Transverse colon (tissue), 4 donors: ENCODE measurements at regions not wholly inside any gene's neighbourhood (a gene's known extent, or its start where the extent isn't known, plus 50 kb on each side); places are given as distances from the start of the nearest gene placed in this dataset.

ENCODE experiments used
- DNase-seq: peaks from one replicate; pipeline ENCODE4 v3.0.0-alpha.2; 2019
- H3K27ac ChIP-seq, 4 donors: fragments of 200-600 bp; sonication (generic); 2 replicates each; pipeline ENCODE4 v1.5.1; 2016 to 2018; ENCODE audit warnings: inconsistent platforms in 4 of 4
- H3K27me3 ChIP-seq: fragments of 200-600 bp; sonication (generic); 2 replicates; pipeline ENCODE4 v1.5.1; 2017; ENCODE audit warnings: inconsistent platforms
- H3K36me3 ChIP-seq, 4 donors: fragments of 200-600 bp; sonication (generic); 2 replicates each; pipeline ENCODE4 v1.5.1; 2017 to 2019; ENCODE audit warnings: inconsistent platforms in 4 of 4
- H3K4me1 ChIP-seq, 4 donors: fragments of 200-600 bp; sonication (generic); 2 replicates each; pipeline ENCODE4 v1.5.1; 2017 to 2020; ENCODE audit warnings: inconsistent platforms in 4 of 4
- H3K4me3 ChIP-seq, 4 donors: fragments of 200-600 bp; sonication (generic); 1 replicate in 1 of 4; 2 replicates in 3 of 4; pipeline versions ENCODE4 v1.5.1 to v1.6.1; 2017 to 2019; ENCODE audit warnings: inconsistent platforms in 4 of 4
- H3K9me3 ChIP-seq, 2 donors: fragments of 200-600 bp; sonication (generic); 2 replicates each; pipeline ENCODE4 v1.5.1; 2017 to 2019; ENCODE audit warnings: inconsistent platforms in 2 of 2
- CTCF ChIP-seq, 5 experiments: fragments of 200-600 bp in 3 of 5; fragments of 450-650 bp in 2 of 5; sonication (generic) in 3 of 5; IDR thresholded peaks; 1 replicate in 2 of 5; 2 replicates in 3 of 5; pipeline ENCODE4 v1.5.1; 2016 to 2017; ENCODE audit warnings: antibody characterized with exemption in 5 of 5, inconsistent platforms in 3 of 5, mild to moderate bottlenecking in 2 of 5, moderate library complexity in 1 of 5
- EP300 ChIP-seq: sonication (generic); formaldehyde crosslinking; IDR thresholded peaks from one replicate; pipeline ENCODE4 v1.6.1; 2017; ENCODE audit warnings: antibody characterized with exemption, low read depth
- POLR2A ChIP-seq: fragments of 450-650 bp; IDR thresholded peaks from one replicate; pipeline ENCODE4 v1.6.1; 2016; ENCODE audit warnings: antibody characterized with exemption, mild to moderate bottlenecking, moderate library complexity
- POLR2AphosphoS5 ChIP-seq, 3 donors: sonication (generic); formaldehyde crosslinking; IDR thresholded peaks; one replicate each; pipeline ENCODE4 v1.6.1; 2016; ENCODE audit warnings: antibody characterized with exemption in 3 of 3
- WGBS, 2 donors: methylation state at CpG; one replicate each; pipeline ENCODE4 v1.1.5; 2018; ENCODE audit warnings: low coverage in 1 of 2; 5-methylcytosine and 5-hydroxymethylcytosine counted together
- in situ Hi-C, 4 donors: fragments of 200-750 bp; cut with MboI; loops; one replicate each; pipeline versions ENCODE4 v1.15.0 to v1.15.1; 2017; ENCODE audit warnings: low sequenced_read_pairs in 3 of 4, low pct_ligation_motif_present in 1 of 4, low pct_unique_long_range_greater_than_20kb in 1 of 4
- intact Hi-C: fragments of 100-400 bp; cut with DNase I; formaldehyde crosslinking; loops from one replicate; pipeline ENCODE4 v1.15.1; 2023; ENCODE audit warnings: low total_unique reads

GRCh38 chr7:68601826-68602225 lies 996.4 kb upstream of the AUTS2 start:
- H3K36me3 ChIP-seq, result no peaks in the 10 kb centered on the region
- 38 to 51% methylated on average over 4 of the region's 4 CpGs for WGBS, 2 donors
- in situ Hi-C loops, result no loop called here
- H3K27me3 ChIP-seq, result no peaks in the 10 kb centered on the region
- intact Hi-C loops, result no loop called here
- H3K4me1 ChIP-seq, result no peaks in the 10 kb centered on the region
- H3K9me3 ChIP-seq, result no peaks in the 10 kb centered on the region
- no peak overlapping the region for H3K27ac ChIP-seq
- H3K4me3 ChIP-seq, result no peak overlapping the region
- no peak for TF ChIP-seq POLR2AphosphoS5 (IDR thresholded peaks at IDR 0.05)
- TF ChIP-seq EP300, result no peak
- no peak for TF ChIP-seq CTCF (IDR thresholded peaks at IDR 0.05)
- TF ChIP-seq POLR2A, result no peak
- no peak for DNase-seq

DNA sequence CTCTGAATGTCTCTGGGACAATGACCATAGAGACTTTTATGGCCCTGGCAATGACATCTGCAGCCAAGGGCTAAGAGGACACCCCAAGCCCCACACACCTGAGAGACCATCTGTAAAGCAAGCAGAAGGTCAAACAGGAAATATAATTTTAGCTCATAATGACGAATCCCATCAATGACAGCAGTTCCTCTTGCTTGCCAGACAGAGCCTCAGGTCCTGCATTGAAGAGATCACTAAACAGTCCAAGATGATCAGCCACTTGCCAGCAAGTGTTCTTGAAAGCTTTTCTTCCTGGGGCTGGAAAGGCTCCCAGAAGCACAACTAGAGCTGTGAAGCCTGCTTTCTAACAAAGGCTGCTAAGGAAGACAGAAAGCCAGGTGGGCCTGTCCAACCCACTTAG lies 993.7 kb upstream of the AUTS2 start:
- no peaks in the 10 kb centered on the region for H3K36me3 ChIP-seq
- H3K27me3 ChIP-seq, result no peaks in the 10 kb centered on the region
- in situ Hi-C loops (no loop called here), intact Hi-C loops (no loop called here)
- H3K9me3 ChIP-seq, result peaks cover 7 to 15% of the 10 kb centered on the region in 2 donors
- DNase-seq, result no peak
- no peak for TF ChIP-seq POLR2AphosphoS5 (IDR thresholded peaks at IDR 0.05)
- TF ChIP-seq EP300, result no peak
- no peak for TF ChIP-seq POLR2A
- WGBS, 2 donors, result 64% methylated on average over 1 of the region's 1 CpG; no CpG with 5 or more reads in 1 of the 2 donors
- no peak overlapping the region for H3K27ac ChIP-seq
- H3K4me3 ChIP-seq, result no peak overlapping the region
- no peaks in the 10 kb centered on the region for H3K4me1 ChIP-seq

GRCh38 chr7:68610701-68611100 lies 987.6 kb upstream of the AUTS2 start:
- in situ Hi-C loops (no loop called here), intact Hi-C loops (no loop called here)
- Histone ChIP-seq H3K27ac (no peak overlapping the region), H3K36me3 (no peaks in the 10 kb centered on the region), H3K4me1 (no peaks in the 10 kb centered on the region), H3K27me3 (no peaks in the 10 kb centered on the region), H3K4me3 (no peak overlapping the region), H3K9me3 (peaks cover 7 to 15% of the 10 kb centered on the region in 2 donors)
- TF ChIP-seq POLR2AphosphoS5 (IDR thresholded peaks at IDR 0.05) (no peak), EP300 (no peak), CTCF (IDR thresholded peaks at IDR 0.05) (no peak), POLR2A (no peak)
- DNase-seq, result no peak
- 84% methylated on average over 1 of the region's 1 CpG; no CpG with 5 or more reads in 1 of the 2 donors for WGBS, 2 donors

- in situ Hi-C loops, result no loop called here
- H3K27ac ChIP-seq, result no peak overlapping the region
- intact Hi-C loops, result no loop called here
- TF ChIP-seq CTCF (IDR thresholded peaks at IDR 0.05) (no peak), EP300 (no peak), POLR2AphosphoS5 (IDR thresholded peaks at IDR 0.05) (no peak), POLR2A (no peak)
- no peaks in the 10 kb centered on the region for H3K36me3 ChIP-seq
- peaks cover 0 to 7% of the 10 kb centered on the region in 2 donors for H3K9me3 ChIP-seq
- WGBS, 2 donors, result 67 to 89% methylated on average over 1 to 6 of the region's 6 CpGs
- H3K4me3 ChIP-seq, result no peak overlapping the region
- H3K4me1 ChIP-seq, result no peaks in the 10 kb centered on the region
- no peak for DNase-seq
- no peaks in the 10 kb centered on the region for H3K27me3 ChIP-seq
Observed at GRCh38 chr7:68613405-68613804, 984.9 kb upstream of the AUTS2 start.

DNA sequence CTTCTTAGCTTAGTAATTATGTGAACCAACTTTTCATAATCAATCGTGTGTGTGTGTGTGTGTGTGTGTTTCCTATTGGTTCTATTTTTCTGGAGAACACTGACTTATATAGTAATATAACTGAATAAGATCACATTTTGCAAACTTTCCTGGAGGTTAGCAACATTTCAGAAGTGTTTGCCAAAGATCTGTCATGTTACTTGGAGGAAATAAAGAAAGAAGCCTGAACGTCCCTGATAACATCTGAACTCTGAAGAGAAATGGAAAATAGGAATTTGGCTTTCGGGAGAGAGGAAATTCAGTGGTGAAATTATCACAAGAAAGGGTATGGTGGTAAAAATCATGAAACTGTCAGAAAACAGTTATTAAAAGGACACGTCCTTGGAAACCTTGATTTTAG lies 984.4 kb upstream of the AUTS2 start:
- in situ Hi-C loops (no loop called here), intact Hi-C loops (no loop called here)
- Histone ChIP-seq H3K36me3 (no peaks in the 10 kb centered on the region), H3K4me3 (no peak overlapping the region), H3K27ac (no peak overlapping the region), H3K9me3 (peaks cover 0 to 2% of the 10 kb centered on the region in 2 donors), H3K4me1 (no peaks in the 10 kb centered on the region), H3K27me3 (no peaks in the 10 kb centered on the region)
- no peak for TF ChIP-seq POLR2AphosphoS5 (IDR thresholded peaks at IDR 0.05)
- TF ChIP-seq EP300, result no peak
- TF ChIP-seq CTCF (IDR thresholded peaks at IDR 0.05), result no peak
- TF ChIP-seq POLR2A, result no peak
- WGBS, 2 donors, result 41 to 54% methylated on average over 4 of the region's 4 CpGs
- DNase-seq, result no peak
